ENCODE measurements at regions not wholly inside any gene's neighbourhood (a gene's known extent, or its start where the extent isn't known, plus 50 kb on each side); places are given as distances from the start of the nearest gene placed in this dataset.
"Not testable (repeated sequence)": the region's sequence is repeated elsewhere in the genome, so short reads cannot be mapped to it uniquely, and the experiment has no call there.

GRCh38 chr5:19044931-19045695 is 942.9 kb downstream of the CDH18 start:
- no peaks in the 10 kb centered on the region for H3K4me1 Mint-ChIP-seq (ENCODE audit: low read depth)
- no peaks in the 10 kb centered on the region for H3K27me3 Mint-ChIP-seq
- no peaks in the 10 kb centered on the region for H3K36me3 Mint-ChIP-seq (ENCODE audit: low read depth)
- H3K27ac Mint-ChIP-seq: no peak overlapping the region
- intact Hi-C loops (cut with micrococcal nuclease): no loop called here
- peaks cover 28% of the 10 kb centered on the region for H3K9me3 Mint-ChIP-seq
- no peak overlapping the region for H3K4me3 Mint-ChIP-seq

DNA sequence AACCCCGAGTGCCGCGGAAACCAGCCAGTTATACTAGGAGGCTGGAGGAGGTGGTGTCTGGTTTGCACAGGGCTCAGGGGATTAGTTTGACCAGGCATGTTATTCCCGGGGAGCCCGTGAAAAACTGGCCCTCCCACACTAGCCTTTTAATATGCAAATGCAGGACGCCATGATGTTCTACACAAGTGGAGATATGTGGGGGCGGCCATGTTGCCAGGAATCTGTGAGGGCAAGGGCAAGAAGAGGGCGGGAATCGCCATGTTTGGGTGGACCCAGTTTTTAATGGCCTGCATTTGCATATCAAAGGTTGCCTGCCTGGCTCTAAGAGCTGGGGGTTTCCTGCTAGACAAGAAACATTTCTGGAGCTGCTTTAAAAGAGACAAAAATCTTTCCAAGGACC is 940.7 kb downstream of the CDH18 start:
- H3K4me1 Mint-ChIP-seq (ENCODE audit: low read depth): no peaks in the 10 kb centered on the region
- no peak overlapping the region for H3K27ac Mint-ChIP-seq
- intact Hi-C loops (cut with micrococcal nuclease): no loop called here
- no peak overlapping the region for H3K4me3 Mint-ChIP-seq
- H3K36me3 Mint-ChIP-seq (ENCODE audit: low read depth): no peaks in the 10 kb centered on the region
- peaks cover 28% of the 10 kb centered on the region for H3K9me3 Mint-ChIP-seq
- no peaks in the 10 kb centered on the region for H3K27me3 Mint-ChIP-seq

- no peaks in the 10 kb centered on the region for H3K4me1 Mint-ChIP-seq (ENCODE audit: low read depth)
- H3K9me3 Mint-ChIP-seq: peaks cover 37% of the 10 kb centered on the region
- H3K27ac Mint-ChIP-seq: no peak overlapping the region
- no peak overlapping the region for H3K4me3 Mint-ChIP-seq
- intact Hi-C loops (cut with micrococcal nuclease): no loop called here
- no peaks in the 10 kb centered on the region for H3K36me3 Mint-ChIP-seq (ENCODE audit: low read depth)
- no peaks in the 10 kb centered on the region for H3K27me3 Mint-ChIP-seq
Observed at GRCh38 chr5:19048726-19049125, 939.3 kb downstream of the CDH18 start.

GRCh38 chr5:19058216-19058615 is 929.8 kb downstream of the CDH18 start:
- H3K4me3 Mint-ChIP-seq: no peak overlapping the region
- intact Hi-C loops (cut with micrococcal nuclease): no loop called here
- H3K9me3 Mint-ChIP-seq: peaks cover 39% of the 10 kb centered on the region
- H3K4me1 Mint-ChIP-seq (ENCODE audit: low read depth): no peaks in the 10 kb centered on the region
- H3K36me3 Mint-ChIP-seq (ENCODE audit: low read depth): no peaks in the 10 kb centered on the region
- H3K27me3 Mint-ChIP-seq: no peaks in the 10 kb centered on the region
- H3K27ac Mint-ChIP-seq: no peak overlapping the region

GRCh38 chr5:19064094-19064493 is 923.9 kb downstream of the CDH18 start:
- Mint-ChIP-seq H3K4me1 (ENCODE audit: low read depth) (no peaks in the 10 kb centered on the region), H3K27ac (no peak overlapping the region), H3K27me3 (no peaks in the 10 kb centered on the region), H3K36me3 (ENCODE audit: low read depth) (no peaks in the 10 kb centered on the region), H3K4me3 (no peak overlapping the region), H3K9me3 (peaks cover 23% of the 10 kb centered on the region)
- intact Hi-C loops (cut with micrococcal nuclease): no loop called here

GRCh38 chr5:19067741-19068140 is 920.3 kb downstream of the CDH18 start:
- no peaks in the 10 kb centered on the region for H3K27me3 Mint-ChIP-seq
- peaks cover 9% of the 10 kb centered on the region for H3K9me3 Mint-ChIP-seq
- intact Hi-C loops (cut with micrococcal nuclease): no loop called here
- no peak overlapping the region for H3K4me3 Mint-ChIP-seq
- H3K4me1 Mint-ChIP-seq (ENCODE audit: low read depth): no peaks in the 10 kb centered on the region
- no peak overlapping the region for H3K27ac Mint-ChIP-seq
- H3K36me3 Mint-ChIP-seq (ENCODE audit: low read depth): no peaks in the 10 kb centered on the region

DNA sequence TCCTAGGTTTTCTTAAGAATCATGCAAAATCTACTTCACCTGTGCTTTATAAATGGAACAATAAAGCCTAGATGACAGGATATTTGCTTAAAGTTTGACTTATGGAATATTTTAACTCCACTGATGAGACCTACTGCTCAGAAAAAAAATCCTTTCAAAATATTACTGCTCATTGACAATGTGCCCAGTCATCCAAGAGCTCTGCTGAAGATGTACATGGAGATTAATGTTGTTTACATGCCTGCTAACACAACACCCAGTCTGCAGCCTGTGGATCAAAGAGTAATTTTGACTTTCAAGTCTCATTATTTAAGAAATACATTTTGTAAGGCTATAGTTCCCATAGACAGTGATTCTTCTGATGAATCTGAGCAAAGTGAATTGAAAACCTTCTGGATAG is 889.6 kb downstream of the CDH18 start:
- H3K27me3 Mint-ChIP-seq: no peaks in the 10 kb centered on the region
- H3K27ac Mint-ChIP-seq: no peak overlapping the region
- no peaks in the 10 kb centered on the region for H3K4me1 Mint-ChIP-seq (ENCODE audit: low read depth)
- H3K36me3 Mint-ChIP-seq (ENCODE audit: low read depth): no peaks in the 10 kb centered on the region
- no peak overlapping the region for H3K4me3 Mint-ChIP-seq
- intact Hi-C loops (cut with micrococcal nuclease): no loop called here
- peaks cover 31% of the 10 kb centered on the region for H3K9me3 Mint-ChIP-seq

DNA sequence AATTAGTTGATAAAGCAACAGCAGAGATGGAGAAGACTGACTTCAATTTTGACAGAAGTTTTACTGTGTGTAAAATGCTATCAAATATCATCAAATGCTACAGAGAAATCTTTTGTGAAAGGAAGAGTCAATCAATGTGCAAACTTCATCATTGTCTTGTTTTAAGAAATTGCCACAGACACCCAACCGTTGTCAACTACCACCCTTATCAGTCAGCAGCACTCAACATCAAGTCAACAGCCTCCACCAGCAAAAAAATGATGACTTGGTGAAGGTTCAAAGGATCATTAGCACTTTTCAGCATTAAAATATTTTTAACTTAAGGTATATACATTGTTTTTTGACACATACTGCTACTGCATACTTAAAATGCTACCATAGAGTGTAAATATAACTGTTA is 888.8 kb downstream of the CDH18 start:
- Mint-ChIP-seq H3K9me3 (peaks cover 31% of the 10 kb centered on the region), H3K27me3 (no peaks in the 10 kb centered on the region), H3K27ac (no peak overlapping the region), H3K36me3 (ENCODE audit: low read depth) (no peaks in the 10 kb centered on the region), H3K4me1 (ENCODE audit: low read depth) (no peaks in the 10 kb centered on the region), H3K4me3 (no peak overlapping the region)
- intact Hi-C loops (cut with micrococcal nuclease): no loop called here

DNA sequence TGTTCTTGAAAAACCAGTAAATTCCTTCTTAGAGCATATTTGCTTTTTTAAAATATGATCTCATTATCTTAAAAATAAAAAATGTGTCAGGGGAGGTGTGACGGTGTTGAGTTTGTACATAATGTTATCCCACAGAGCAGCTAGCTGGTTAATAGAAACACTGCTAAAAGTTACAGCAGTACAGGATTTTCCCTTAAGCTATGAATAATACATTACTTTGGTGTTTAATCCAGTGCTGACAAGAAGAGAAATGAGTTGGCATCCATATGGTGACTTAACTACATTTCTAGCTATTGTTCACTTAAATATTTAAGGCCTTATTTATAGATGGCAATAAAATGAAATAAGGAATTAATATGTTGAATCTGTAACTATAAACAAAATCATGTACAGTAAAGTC is 883.1 kb downstream of the CDH18 start:
- no peaks in the 10 kb centered on the region for H3K27me3 Mint-ChIP-seq
- H3K27ac Mint-ChIP-seq: no peak overlapping the region
- peaks cover 28% of the 10 kb centered on the region for H3K9me3 Mint-ChIP-seq
- H3K4me3 Mint-ChIP-seq: no peak overlapping the region
- H3K36me3 Mint-ChIP-seq (ENCODE audit: low read depth): no peaks in the 10 kb centered on the region
- intact Hi-C loops (cut with micrococcal nuclease): no loop called here
- no peaks in the 10 kb centered on the region for H3K4me1 Mint-ChIP-seq (ENCODE audit: low read depth)

- intact Hi-C loops (cut with micrococcal nuclease): no loop called here
- Mint-ChIP-seq H3K36me3 (ENCODE audit: low read depth) (no peaks in the 10 kb centered on the region), H3K9me3 (peaks cover 14% of the 10 kb centered on the region), H3K27me3 (no peaks in the 10 kb centered on the region), H3K27ac (no peak overlapping the region), H3K4me3 (no peak overlapping the region), H3K4me1 (ENCODE audit: low read depth) (no peaks in the 10 kb centered on the region)
Observed at GRCh38 chr5:19122923-19123322, 865.1 kb downstream of the CDH18 start.

GRCh38 chr5:19125956-19126713 is 861.9 kb downstream of the CDH18 start:
- intact Hi-C loops (cut with micrococcal nuclease): no loop called here
- Mint-ChIP-seq H3K9me3 (peaks cover 20% of the 10 kb centered on the region), H3K4me1 (ENCODE audit: low read depth) (no peaks in the 10 kb centered on the region), H3K4me3 (no peak overlapping the region), H3K27me3 (no peaks in the 10 kb centered on the region), H3K27ac (no peak overlapping the region), H3K36me3 (ENCODE audit: low read depth) (no peaks in the 10 kb centered on the region)

- H3K4me1 Mint-ChIP-seq (ENCODE audit: low read depth): no peaks in the 10 kb centered on the region
- H3K36me3 Mint-ChIP-seq (ENCODE audit: low read depth): no peaks in the 10 kb centered on the region
- intact Hi-C loops (cut with micrococcal nuclease): no loop called here
- no peak overlapping the region for H3K4me3 Mint-ChIP-seq
- H3K27ac Mint-ChIP-seq: no peak overlapping the region
- H3K9me3 Mint-ChIP-seq: peaks cover 35% of the 10 kb centered on the region
- no peaks in the 10 kb centered on the region for H3K27me3 Mint-ChIP-seq
Observed at GRCh38 chr5:19140276-19140675, 847.7 kb downstream of the CDH18 start.

- H3K4me1 Mint-ChIP-seq (ENCODE audit: low read depth); H3K27ac Mint-ChIP-seq; H3K36me3 Mint-ChIP-seq (ENCODE audit: low read depth); intact Hi-C loops (cut with micrococcal nuclease); H3K27me3 Mint-ChIP-seq; H3K4me3 Mint-ChIP-seq: not testable (repeated sequence)
- H3K9me3 Mint-ChIP-seq: peaks cover 37% of the 10 kb centered on the region
Observed at GRCh38 chr5:19141937-19142524, 846.0 kb downstream of the CDH18 start.

GRCh38 chr5:19142713-19143414 is 845.1 kb downstream of the CDH18 start:
- H3K27me3 Mint-ChIP-seq; H3K36me3 Mint-ChIP-seq (ENCODE audit: low read depth); H3K4me1 Mint-ChIP-seq (ENCODE audit: low read depth); H3K4me3 Mint-ChIP-seq; H3K27ac Mint-ChIP-seq; intact Hi-C loops (cut with micrococcal nuclease): not testable (repeated sequence)
- peaks cover 37% of the 10 kb centered on the region for H3K9me3 Mint-ChIP-seq
